Testis (tissue), 2 donors: ENCODE measurements at regions not wholly inside any gene's neighbourhood (a gene's known extent, or its start where the extent isn't known, plus 50 kb on each side); places are given as distances from the start of the nearest gene placed in this dataset.

Source experiments
- POLR2A ChIP-seq: fragments of 450-650 bp; IDR thresholded peaks from one replicate; pipeline ENCODE4 v1.6.1; 2017; ENCODE audit warnings: antibody characterized with exemption, mild to moderate bottlenecking, moderate library complexity
- TF ChIP-seq, protein P1 (sequence below), 3 experiments: fragments of 450-650 bp in 2 of 3; fragments of 200-600 bp in 1 of 3; sonication (generic) in 1 of 3; IDR thresholded peaks; one replicate each; pipeline ENCODE4 v1.5.1; 2016 to 2019; ENCODE audit warnings: antibody characterized with exemption in 3 of 3, mild to moderate bottlenecking in 2 of 3, moderate library complexity in 1 of 3

DNA sequence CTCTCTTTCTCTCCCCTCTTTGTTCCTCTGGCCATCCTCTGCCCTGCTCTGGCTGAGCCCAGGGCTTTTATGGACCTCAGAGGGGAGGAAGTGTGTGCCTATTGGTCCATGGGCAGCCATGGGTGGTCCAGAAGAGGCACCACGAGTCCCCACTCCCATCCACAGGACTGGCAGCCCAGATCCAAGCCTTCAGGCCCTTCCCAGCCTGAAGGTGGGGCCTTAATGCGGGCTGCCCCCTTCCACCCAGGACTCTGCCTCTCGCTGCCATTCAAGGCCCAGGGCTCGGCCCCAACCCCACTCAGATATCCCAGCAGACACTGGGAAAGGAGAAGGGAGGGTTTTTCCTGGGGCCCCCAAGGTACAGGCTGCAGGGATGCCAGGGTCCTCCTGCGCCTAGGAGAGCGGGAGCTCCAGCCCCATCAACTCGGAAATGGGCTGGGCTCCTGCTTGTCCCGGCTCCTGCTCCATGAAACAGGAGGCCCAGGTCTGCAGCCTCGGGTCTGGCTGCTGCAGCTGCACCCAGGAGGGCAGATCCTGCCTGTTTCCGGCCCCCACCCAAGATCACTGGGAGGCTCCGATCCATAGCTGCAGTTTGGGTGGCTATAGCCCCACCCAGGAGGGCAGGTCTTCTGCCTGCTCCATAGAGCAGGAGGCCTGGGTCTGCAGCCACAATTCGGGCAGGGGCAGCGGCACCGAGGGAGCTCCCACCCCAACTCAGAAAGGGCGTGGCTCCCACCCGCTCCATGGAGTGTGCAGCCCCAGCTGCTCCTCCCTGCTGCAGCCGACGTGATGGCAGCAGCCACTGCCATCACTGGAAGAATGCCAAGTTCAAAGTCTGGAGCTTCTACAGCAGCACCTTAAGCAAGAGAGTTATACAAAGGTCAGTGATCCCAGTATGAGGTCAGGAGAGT lies 116.6 kb upstream of the RBBP8 start:
- TF ChIP-seq, protein P1, sequence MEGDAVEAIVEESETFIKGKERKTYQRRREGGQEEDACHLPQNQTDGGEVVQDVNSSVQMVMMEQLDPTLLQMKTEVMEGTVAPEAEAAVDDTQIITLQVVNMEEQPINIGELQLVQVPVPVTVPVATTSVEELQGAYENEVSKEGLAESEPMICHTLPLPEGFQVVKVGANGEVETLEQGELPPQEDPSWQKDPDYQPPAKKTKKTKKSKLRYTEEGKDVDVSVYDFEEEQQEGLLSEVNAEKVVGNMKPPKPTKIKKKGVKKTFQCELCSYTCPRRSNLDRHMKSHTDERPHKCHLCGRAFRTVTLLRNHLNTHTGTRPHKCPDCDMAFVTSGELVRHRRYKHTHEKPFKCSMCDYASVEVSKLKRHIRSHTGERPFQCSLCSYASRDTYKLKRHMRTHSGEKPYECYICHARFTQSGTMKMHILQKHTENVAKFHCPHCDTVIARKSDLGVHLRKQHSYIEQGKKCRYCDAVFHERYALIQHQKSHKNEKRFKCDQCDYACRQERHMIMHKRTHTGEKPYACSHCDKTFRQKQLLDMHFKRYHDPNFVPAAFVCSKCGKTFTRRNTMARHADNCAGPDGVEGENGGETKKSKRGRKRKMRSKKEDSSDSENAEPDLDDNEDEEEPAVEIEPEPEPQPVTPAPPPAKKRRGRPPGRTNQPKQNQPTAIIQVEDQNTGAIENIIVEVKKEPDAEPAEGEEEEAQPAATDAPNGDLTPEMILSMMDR (IDR thresholded peaks at IDR 0.05), result no peak
- TF ChIP-seq POLR2A, result no peak
